ENCODE measurements at regions not wholly inside any gene's neighbourhood (a gene's known extent, or its start where the extent isn't known, plus 50 kb on each side); places are given as distances from the start of the nearest gene placed in this dataset.

GRCh38 chr16:55248494-55248893 is 75.5 kb upstream of the IRX6 start:
- no peak for ATAC-seq
- peaks cover 19% of the 10 kb centered on the region for H3K27me3 Mint-ChIP-seq
- peaks cover 3% of the 10 kb centered on the region for H3K9me3 Mint-ChIP-seq
- no peak overlapping the region for H3K27ac Mint-ChIP-seq
- H3K4me1 Mint-ChIP-seq = no peaks in the 10 kb centered on the region
- no peak overlapping the region for H3K4me3 Mint-ChIP-seq
- H3K36me3 Mint-ChIP-seq = no peaks in the 10 kb centered on the region

GRCh38 chr16:55249361-55249760 is 74.6 kb upstream of the IRX6 start:
- peaks cover 19% of the 10 kb centered on the region for H3K27me3 Mint-ChIP-seq
- no peak for ATAC-seq
- peaks cover 8% of the 10 kb centered on the region for H3K9me3 Mint-ChIP-seq
- H3K36me3 Mint-ChIP-seq = no peaks in the 10 kb centered on the region
- H3K27ac Mint-ChIP-seq = no peak overlapping the region
- no peaks in the 10 kb centered on the region for H3K4me1 Mint-ChIP-seq
- H3K4me3 Mint-ChIP-seq = no peak overlapping the region

GRCh38 chr16:55249936-55250335 is 74.1 kb upstream of the IRX6 start:
- no peak for ATAC-seq
- Mint-ChIP-seq H3K27me3 (peaks cover 19% of the 10 kb centered on the region), H3K4me3 (no peak overlapping the region), H3K4me1 (no peaks in the 10 kb centered on the region), H3K27ac (no peak overlapping the region), H3K36me3 (no peaks in the 10 kb centered on the region), H3K9me3 (peaks cover 8% of the 10 kb centered on the region)

- Mint-ChIP-seq H3K27ac (no peak overlapping the region), H3K4me3 (no peak overlapping the region), H3K4me1 (no peaks in the 10 kb centered on the region)
Observed at GRCh38 chr16:55250701-55251100, 73.3 kb upstream of the IRX6 start.

GRCh38 chr16:55251151-55251550 is 72.9 kb upstream of the IRX6 start:
- Mint-ChIP-seq H3K27me3 (peaks cover 19% of the 10 kb centered on the region), H3K9me3 (peaks cover 8% of the 10 kb centered on the region), H3K4me3 (no peak overlapping the region), H3K4me1 (no peaks in the 10 kb centered on the region), H3K36me3 (no peaks in the 10 kb centered on the region), H3K27ac (no peak overlapping the region)
- no peak for ATAC-seq

More at GRCh38 chr16:55250701-55251100, 73.3 kb upstream of the IRX6 start:
- H3K27me3 Mint-ChIP-seq = peaks cover 19% of the 10 kb centered on the region
- no peaks in the 10 kb centered on the region for H3K36me3 Mint-ChIP-seq
- ATAC-seq = no peak
- H3K9me3 Mint-ChIP-seq = peaks cover 8% of the 10 kb centered on the region

- Mint-ChIP-seq H3K27ac (no peak overlapping the region), H3K4me1 (no peaks in the 10 kb centered on the region), H3K27me3 (peaks cover 32% of the 10 kb centered on the region)
Observed at GRCh38 chr16:55252577-55252976, 71.4 kb upstream of the IRX6 start.

GRCh38 chr16:55253987-55254386 is 70.0 kb upstream of the IRX6 start:
- ATAC-seq = no peak
- no peak overlapping the region for H3K4me3 Mint-ChIP-seq
- H3K36me3 Mint-ChIP-seq = no peaks in the 10 kb centered on the region
- H3K4me1 Mint-ChIP-seq = no peaks in the 10 kb centered on the region
- no peak overlapping the region for H3K27ac Mint-ChIP-seq
- H3K27me3 Mint-ChIP-seq = peaks cover 33% of the 10 kb centered on the region
- H3K9me3 Mint-ChIP-seq = peaks cover 8% of the 10 kb centered on the region

More at GRCh38 chr16:55252577-55252976, 71.4 kb upstream of the IRX6 start:
- Mint-ChIP-seq H3K4me3 (no peak overlapping the region), H3K36me3 (no peaks in the 10 kb centered on the region), H3K9me3 (peaks cover 8% of the 10 kb centered on the region)
- ATAC-seq = no peak

GRCh38 chr16:55255733-55256282 is 68.2 kb upstream of the IRX6 start:
- no peaks in the 10 kb centered on the region for H3K36me3 Mint-ChIP-seq
- H3K4me3 Mint-ChIP-seq = no peak overlapping the region
- H3K4me1 Mint-ChIP-seq = no peaks in the 10 kb centered on the region
- no peak overlapping the region for H3K27ac Mint-ChIP-seq
- ATAC-seq = no peak
- peaks cover 17% of the 10 kb centered on the region for H3K27me3 Mint-ChIP-seq
- peaks cover 8% of the 10 kb centered on the region for H3K9me3 Mint-ChIP-seq

GRCh38 chr16:55256412-55257016 is 67.5 kb upstream of the IRX6 start:
- ATAC-seq = no peak
- H3K4me3 Mint-ChIP-seq = no peak overlapping the region
- H3K27ac Mint-ChIP-seq = no peak overlapping the region
- H3K9me3 Mint-ChIP-seq = peaks cover 8% of the 10 kb centered on the region
- H3K4me1 Mint-ChIP-seq = no peaks in the 10 kb centered on the region
- peaks cover 13% of the 10 kb centered on the region for H3K27me3 Mint-ChIP-seq
- H3K36me3 Mint-ChIP-seq = no peaks in the 10 kb centered on the region

GRCh38 chr16:55257966-55258613 is 65.9 kb upstream of the IRX6 start:
- Mint-ChIP-seq H3K27me3 (peaks cover 13% of the 10 kb centered on the region), H3K27ac (no peak overlapping the region)
- ATAC-seq = no peak

GRCh38 chr16:55261301-55261700 is 62.7 kb upstream of the IRX6 start:
- H3K36me3 Mint-ChIP-seq = no peaks in the 10 kb centered on the region
- H3K4me3 Mint-ChIP-seq = no peak overlapping the region
- no peaks in the 10 kb centered on the region for H3K4me1 Mint-ChIP-seq
- ATAC-seq = no peak
- H3K27ac Mint-ChIP-seq = no peak overlapping the region
- peaks cover 5% of the 10 kb centered on the region for H3K9me3 Mint-ChIP-seq
- peaks cover 13% of the 10 kb centered on the region for H3K27me3 Mint-ChIP-seq

More at GRCh38 chr16:55257966-55258613, 65.9 kb upstream of the IRX6 start:
- Mint-ChIP-seq H3K4me3 (no peak overlapping the region), H3K36me3 (no peaks in the 10 kb centered on the region), H3K4me1 (no peaks in the 10 kb centered on the region), H3K9me3 (peaks cover 6% of the 10 kb centered on the region)

- peaks cover 5% of the 10 kb centered on the region for H3K9me3 Mint-ChIP-seq
- H3K4me3 Mint-ChIP-seq = no peak overlapping the region
- ATAC-seq = no peak
- H3K27ac Mint-ChIP-seq = no peak overlapping the region
- no peaks in the 10 kb centered on the region for H3K27me3 Mint-ChIP-seq
- H3K36me3 Mint-ChIP-seq = no peaks in the 10 kb centered on the region
- no peaks in the 10 kb centered on the region for H3K4me1 Mint-ChIP-seq
Observed at GRCh38 chr16:55263271-55264250, 60.4 kb upstream of the IRX6 start.

- Mint-ChIP-seq H3K4me3 (no peak overlapping the region), H3K4me1 (no peaks in the 10 kb centered on the region), H3K27me3 (no peaks in the 10 kb centered on the region), H3K27ac (no peak overlapping the region), H3K9me3 (peaks cover 10% of the 10 kb centered on the region), H3K36me3 (no peaks in the 10 kb centered on the region)
- no peak for ATAC-seq
Observed at GRCh38 chr16:55264949-55265348, 59.1 kb upstream of the IRX6 start.

- no peaks in the 10 kb centered on the region for H3K27me3 Mint-ChIP-seq
- H3K4me3 Mint-ChIP-seq = no peak overlapping the region
- H3K9me3 Mint-ChIP-seq = peaks cover 10% of the 10 kb centered on the region
- no peak overlapping the region for H3K27ac Mint-ChIP-seq
- no peak for ATAC-seq
- no peaks in the 10 kb centered on the region for H3K36me3 Mint-ChIP-seq
- H3K4me1 Mint-ChIP-seq = no peaks in the 10 kb centered on the region
Observed at GRCh38 chr16:55265926-55266325, 58.1 kb upstream of the IRX6 start.

GRCh38 chr16:55271945-55272513 is 52.0 kb upstream of the IRX6 start:
- no peaks in the 10 kb centered on the region for H3K27me3 Mint-ChIP-seq
- no peak for ATAC-seq
- no peaks in the 10 kb centered on the region for H3K36me3 Mint-ChIP-seq
- peaks cover 8% of the 10 kb centered on the region for H3K9me3 Mint-ChIP-seq
- H3K27ac Mint-ChIP-seq = no peak overlapping the region
- H3K4me1 Mint-ChIP-seq = no peaks in the 10 kb centered on the region
- no peak overlapping the region for H3K4me3 Mint-ChIP-seq

Data from stimulated activated memory B cell treated with anti-CD40 and anti-IgM and Interleukin-4, amounts not matched to agents 10 μg/mL and 1 μg/mL and 100 μg/mL, for 72 hours (primary cell).